HCT116 (cell line): ENCODE measurements at regions not wholly inside any gene's neighbourhood (a gene's known extent, or its start where the extent isn't known, plus 50 kb on each side); places are given as distances from the start of the nearest gene placed in this dataset.

Experiments used
- CBX3 ChIP-seq: IDR thresholded peaks from 2 replicates; pipeline ENCODE4 v1.6.1; 2012; ENCODE audit warnings: low read depth
- EZH2phosphoT487 ChIP-seq: fragments of 200-600 bp; IDR thresholded peaks from 2 replicates; pipeline ENCODE4 v1.6.1; 2018; ENCODE audit warnings: antibody characterized with exemption, borderline replicate concordance
- JUND ChIP-seq: IDR thresholded peaks from 2 replicates; pipeline ENCODE4 v1.6.1; 2012
- POLR2A ChIP-seq: IDR thresholded peaks from 2 replicates; pipeline ENCODE4 v1.7.0; 2011; ENCODE audit warnings: borderline replicate concordance; ENCODE audit not compliant: insufficient read depth, insufficient read length; ENCODE audit errors: extremely low read depth
- POLR2AphosphoS5 ChIP-seq: IDR thresholded peaks from 2 replicates; pipeline ENCODE4 v1.6.1; 2011; ENCODE audit warnings: mild to moderate bottlenecking, low read depth, low read length, moderate library complexity
- SP1 ChIP-seq: IDR thresholded peaks from 2 replicates; pipeline ENCODE4 v1.6.1; 2012; ENCODE audit warnings: low read depth
- TCF7L2 ChIP-seq: IDR thresholded peaks from 2 replicates; pipeline ENCODE4 v1.7.0; 2011; ENCODE audit warnings: borderline replicate concordance, inconsistent platforms; ENCODE audit not compliant: insufficient read depth, insufficient read length; ENCODE audit errors: extremely low read depth
- YY1 ChIP-seq: IDR thresholded peaks from 2 replicates; pipeline ENCODE4 v1.6.1; 2011; ENCODE audit warnings: low read length, low read depth, moderate library complexity, mild to moderate bottlenecking; ENCODE audit not compliant: insufficient replicate concordance; ENCODE audit errors: extremely low read depth
- ZNF274 ChIP-seq: fragments of 200-500 bp; sonication (Bioruptor generic); IDR thresholded peaks from 2 replicates; pipeline ENCODE4 v1.6.1; 2014; ENCODE audit warnings: mild to moderate bottlenecking, low read depth, low read length, inconsistent platforms
- TF ChIP-seq, protein P1 (sequence below), 3 experiments: fragments of 200-600 bp in 1 of 3; sonication (generic) in 1 of 3; IDR thresholded peaks in 2 of 3; conservative IDR thresholded peaks in 1 of 3; 2 replicates each; pipeline ENCODE4 v1.5.1; 2012 to 2017; ENCODE audit warnings: low read depth in 2 of 3, low read length in 2 of 3, antibody characterized with exemption in 1 of 3, borderline replicate concordance in 1 of 3, control low read depth in 1 of 3, mild to moderate bottlenecking in 1 of 3, mixed read lengths in 1 of 3, mixed run types in 1 of 3, moderate library complexity in 1 of 3; ENCODE audit not compliant: insufficient read depth in 1 of 3
- TF ChIP-seq, protein P2 (sequence below): IDR thresholded peaks from 2 replicates; pipeline ENCODE4 v1.6.1; 2012
- TF ChIP-seq, protein P3 (sequence below): IDR thresholded peaks from 2 replicates; pipeline ENCODE4 v1.6.1; 2012; ENCODE audit warnings: low read depth

- TF ChIP-seq, protein P1, sequence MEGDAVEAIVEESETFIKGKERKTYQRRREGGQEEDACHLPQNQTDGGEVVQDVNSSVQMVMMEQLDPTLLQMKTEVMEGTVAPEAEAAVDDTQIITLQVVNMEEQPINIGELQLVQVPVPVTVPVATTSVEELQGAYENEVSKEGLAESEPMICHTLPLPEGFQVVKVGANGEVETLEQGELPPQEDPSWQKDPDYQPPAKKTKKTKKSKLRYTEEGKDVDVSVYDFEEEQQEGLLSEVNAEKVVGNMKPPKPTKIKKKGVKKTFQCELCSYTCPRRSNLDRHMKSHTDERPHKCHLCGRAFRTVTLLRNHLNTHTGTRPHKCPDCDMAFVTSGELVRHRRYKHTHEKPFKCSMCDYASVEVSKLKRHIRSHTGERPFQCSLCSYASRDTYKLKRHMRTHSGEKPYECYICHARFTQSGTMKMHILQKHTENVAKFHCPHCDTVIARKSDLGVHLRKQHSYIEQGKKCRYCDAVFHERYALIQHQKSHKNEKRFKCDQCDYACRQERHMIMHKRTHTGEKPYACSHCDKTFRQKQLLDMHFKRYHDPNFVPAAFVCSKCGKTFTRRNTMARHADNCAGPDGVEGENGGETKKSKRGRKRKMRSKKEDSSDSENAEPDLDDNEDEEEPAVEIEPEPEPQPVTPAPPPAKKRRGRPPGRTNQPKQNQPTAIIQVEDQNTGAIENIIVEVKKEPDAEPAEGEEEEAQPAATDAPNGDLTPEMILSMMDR (IDR thresholded peaks at IDR 0.05 in 2 of 3, conservative IDR thresholded peaks at IDR 0.05 in 1 of 3; ENCODE audit: borderline replicate concordance in 1 of 3, insufficient read depth in 1 of 3, low read depth in 2 of 3, low read length in 2 of 3) = no peak
- TF ChIP-seq ZNF274 (no peak), TCF7L2 (no peak), CBX3 (no peak), EZH2phosphoT487 (no peak), YY1 (no peak), POLR2A (no peak), SP1 (no peak), JUND (no peak), POLR2AphosphoS5 (no peak)
- TF ChIP-seq, protein P2, sequence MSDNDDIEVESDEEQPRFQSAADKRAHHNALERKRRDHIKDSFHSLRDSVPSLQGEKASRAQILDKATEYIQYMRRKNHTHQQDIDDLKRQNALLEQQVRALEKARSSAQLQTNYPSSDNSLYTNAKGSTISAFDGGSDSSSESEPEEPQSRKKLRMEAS = no peak
- TF ChIP-seq, protein P3, sequence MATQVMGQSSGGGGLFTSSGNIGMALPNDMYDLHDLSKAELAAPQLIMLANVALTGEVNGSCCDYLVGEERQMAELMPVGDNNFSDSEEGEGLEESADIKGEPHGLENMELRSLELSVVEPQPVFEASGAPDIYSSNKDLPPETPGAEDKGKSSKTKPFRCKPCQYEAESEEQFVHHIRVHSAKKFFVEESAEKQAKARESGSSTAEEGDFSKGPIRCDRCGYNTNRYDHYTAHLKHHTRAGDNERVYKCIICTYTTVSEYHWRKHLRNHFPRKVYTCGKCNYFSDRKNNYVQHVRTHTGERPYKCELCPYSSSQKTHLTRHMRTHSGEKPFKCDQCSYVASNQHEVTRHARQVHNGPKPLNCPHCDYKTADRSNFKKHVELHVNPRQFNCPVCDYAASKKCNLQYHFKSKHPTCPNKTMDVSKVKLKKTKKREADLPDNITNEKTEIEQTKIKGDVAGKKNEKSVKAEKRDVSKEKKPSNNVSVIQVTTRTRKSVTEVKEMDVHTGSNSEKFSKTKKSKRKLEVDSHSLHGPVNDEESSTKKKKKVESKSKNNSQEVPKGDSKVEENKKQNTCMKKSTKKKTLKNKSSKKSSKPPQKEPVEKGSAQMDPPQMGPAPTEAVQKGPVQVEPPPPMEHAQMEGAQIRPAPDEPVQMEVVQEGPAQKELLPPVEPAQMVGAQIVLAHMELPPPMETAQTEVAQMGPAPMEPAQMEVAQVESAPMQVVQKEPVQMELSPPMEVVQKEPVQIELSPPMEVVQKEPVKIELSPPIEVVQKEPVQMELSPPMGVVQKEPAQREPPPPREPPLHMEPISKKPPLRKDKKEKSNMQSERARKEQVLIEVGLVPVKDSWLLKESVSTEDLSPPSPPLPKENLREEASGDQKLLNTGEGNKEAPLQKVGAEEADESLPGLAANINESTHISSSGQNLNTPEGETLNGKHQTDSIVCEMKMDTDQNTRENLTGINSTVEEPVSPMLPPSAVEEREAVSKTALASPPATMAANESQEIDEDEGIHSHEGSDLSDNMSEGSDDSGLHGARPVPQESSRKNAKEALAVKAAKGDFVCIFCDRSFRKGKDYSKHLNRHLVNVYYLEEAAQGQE = no peak
Measured at GRCh38 chr2:18871430-18871829, 282.1 kb upstream of the NT5C1B start.
